ENCODE measurements at regions not wholly inside any gene's neighbourhood (a gene's known extent, or its start where the extent isn't known, plus 50 kb on each side); places are given as distances from the start of the nearest gene placed in this dataset.

DNA sequence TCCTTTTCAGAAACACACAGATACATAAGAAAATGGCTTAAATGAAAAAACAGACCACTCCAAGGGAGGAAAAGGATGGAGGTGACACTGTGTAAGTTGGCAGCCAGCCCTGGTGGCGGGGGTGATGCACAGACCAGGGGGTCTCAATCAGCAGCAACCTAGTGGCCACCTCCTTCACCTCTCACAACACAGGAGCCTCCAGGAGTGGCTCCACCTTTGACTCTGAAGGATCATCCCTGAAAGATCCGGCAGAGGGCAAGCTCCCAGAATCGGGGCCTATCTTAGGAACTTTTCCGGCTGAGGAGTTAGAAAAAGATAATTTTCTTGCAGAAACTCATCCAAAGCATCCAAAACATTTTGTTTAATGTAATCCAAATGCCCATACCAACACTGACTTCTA is 51.2 kb upstream of the SMYD2 start:
- Histone ChIP-seq H3K4me2 (ENCODE audit: control insufficient read depth, insufficient read depth) (no peak overlapping the region), H3K4me3 (no peak overlapping the region), H3K36me3 (ENCODE audit: control insufficient read depth in 2 of 2, insufficient read depth in 2 of 2, low read length in 1 of 2) (no peaks in the 10 kb centered on the region), H3K9ac (ENCODE audit: control insufficient read depth, insufficient read depth, low read length) (no peak overlapping the region), H3K79me2 (ENCODE audit: control insufficient read depth, insufficient read depth, low read length) (no peaks in the 10 kb centered on the region), H3K27me3 (replicated peaks in 1 of 2; ENCODE audit: control insufficient read depth in 2 of 2, insufficient read depth in 2 of 2, low read length in 1 of 2) (peaks cover 0 to 2% of the 10 kb centered on the region in 2 experiments; a peak in 1 of 4 replicates), H2AFZ (ENCODE audit: control insufficient read depth, low read depth, low read length) (no peak overlapping the region), H4K20me1 (ENCODE audit: control insufficient read depth, insufficient read depth) (no peaks in the 10 kb centered on the region), H3K27ac (ENCODE audit: control insufficient read depth, insufficient read depth) (no peak overlapping the region), H3K9me3 (replicated peaks; ENCODE audit: control insufficient read depth, insufficient read depth, low read length) (no peaks in the 10 kb centered on the region), H3K4me1 (ENCODE audit: control insufficient read depth, insufficient read depth, low read length) (no peaks in the 10 kb centered on the region)
- DNase-seq (ENCODE audit: low read depth, low spot score) = no peak
- 47% methylated on average over 4 of the region's 4 CpGs for WGBS (ENCODE audit: insufficient coverage, insufficient replicate concordance, low lambda C conversion rate, missing lambda C conversion rate)
- ChIA-PET SMC1A (ENCODE audit: uncharacterized antibody, unreplicated experiment) (no interaction called here), POLR2A (no interaction called here), RAD21 (ENCODE audit: unreplicated experiment) (no interaction called here), CTCF (interaction anchor here (0.9 kb wide), 2 partner anchors 9 to 31 kb away, joined by 3 read pairs; no protein-coding TSS in a partner anchor)
- no peak for ATAC-seq
- no peak for FAIRE-seq
- TF ChIP-seq JUND (IDR thresholded peaks at IDR 0.05; ENCODE audit: low read depth, low read length) = no peak
- TF ChIP-seq EP300 (IDR thresholded peaks at IDR 0.05; ENCODE audit: borderline replicate concordance in 1 of 2, control insufficient read depth in 1 of 2, low read depth in 2 of 2, low read length in 2 of 2) = no peak
- TF ChIP-seq BMI1 (IDR thresholded peaks at IDR 0.05; ENCODE audit: borderline replicate concordance) = no peak
- TF ChIP-seq GABPA (IDR thresholded peaks at IDR 0.05; ENCODE audit: low read depth) = no peak
- no peak for TF ChIP-seq NBN (IDR thresholded peaks at IDR 0.05)
- no peak for TF ChIP-seq PAX8 (IDR thresholded peaks at IDR 0.05)
- TF ChIP-seq ZSCAN29 (IDR thresholded peaks at IDR 0.05) = no peak
- no peak for TF ChIP-seq POLR2AphosphoS2 (IDR thresholded peaks at IDR 0.05; ENCODE audit: low read depth, low read length)
- no peak for TF ChIP-seq IRF4 (IDR thresholded peaks at IDR 0.05; ENCODE audit: low read depth, low read length)
- TF ChIP-seq TARDBP (IDR thresholded peaks at IDR 0.05; ENCODE audit: borderline replicate concordance) = no peak
- no peak for TF ChIP-seq KDM1A (IDR thresholded peaks at IDR 0.05; ENCODE audit: borderline replicate concordance)
- TF ChIP-seq RUNX3 (IDR thresholded peaks at IDR 0.05; ENCODE audit: low read length) = no peak
- no peak for TF ChIP-seq FOXM1 (IDR thresholded peaks at IDR 0.05; ENCODE audit: low read depth, low read length)
- TF ChIP-seq, protein P1, sequence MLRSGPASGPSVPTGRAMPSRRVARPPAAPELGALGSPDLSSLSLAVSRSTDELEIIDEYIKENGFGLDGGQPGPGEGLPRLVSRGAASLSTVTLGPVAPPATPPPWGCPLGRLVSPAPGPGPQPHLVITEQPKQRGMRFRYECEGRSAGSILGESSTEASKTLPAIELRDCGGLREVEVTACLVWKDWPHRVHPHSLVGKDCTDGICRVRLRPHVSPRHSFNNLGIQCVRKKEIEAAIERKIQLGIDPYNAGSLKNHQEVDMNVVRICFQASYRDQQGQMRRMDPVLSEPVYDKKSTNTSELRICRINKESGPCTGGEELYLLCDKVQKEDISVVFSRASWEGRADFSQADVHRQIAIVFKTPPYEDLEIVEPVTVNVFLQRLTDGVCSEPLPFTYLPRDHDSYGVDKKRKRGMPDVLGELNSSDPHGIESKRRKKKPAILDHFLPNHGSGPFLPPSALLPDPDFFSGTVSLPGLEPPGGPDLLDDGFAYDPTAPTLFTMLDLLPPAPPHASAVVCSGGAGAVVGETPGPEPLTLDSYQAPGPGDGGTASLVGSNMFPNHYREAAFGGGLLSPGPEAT (IDR thresholded peaks at IDR 0.05; ENCODE audit: low read depth) = no peak
- no peak for TF ChIP-seq PAX5 (IDR thresholded peaks at IDR 0.05; ENCODE audit: borderline replicate concordance, low read depth, low read length)
- no peak for TF ChIP-seq EZH2 (IDR thresholded peaks at IDR 0.05; ENCODE audit: borderline replicate concordance, control insufficient read depth, low read depth, low read length)
- intact Hi-C loops (cut with micrococcal nuclease; ENCODE audit: unreplicated experiment) = loop anchor here (10.0 kb wide), 1 partner anchor 1775 kb away; no protein-coding TSS in a partner anchor
- BruUV-seq (replicated peaks) = no TSS peak
- in situ Hi-C loops (cut with MboI) = no loop called here

All from GM12878 (cell line).